SU-DHL-6 (cell line): ENCODE measurements at regions not wholly inside any gene's neighbourhood (a gene's known extent, or its start where the extent isn't known, plus 50 kb on each side); places are given as distances from the start of the nearest gene placed in this dataset.

Experiments used
- CTCF ChIP-seq: fragments of 200-600 bp; sonication (generic); IDR thresholded peaks from one replicate; pipeline ENCODE4 v1.5.1; 2017; ENCODE audit warnings: antibody characterized with exemption, mild to moderate bottlenecking, low read length, moderate library complexity; ENCODE audit not compliant: insufficient read depth, poor library complexity, severe bottlenecking
- EZH2phosphoT487 ChIP-seq: fragments of 200-600 bp; sonication (generic), shearing (Covaris generic); conservative IDR thresholded peaks from 2 replicates; pipeline ENCODE4 v1.6.1; 2018; ENCODE audit warnings: mild to moderate bottlenecking, antibody characterized with exemption, low read length, moderate library complexity, mixed read lengths

GRCh38 chr10:78861529-78862327 lies 207.0 kb upstream of the ZMIZ1 start:
- TF ChIP-seq CTCF = no peak
- no peak for TF ChIP-seq EZH2phosphoT487
